Duodenal mucosa (tissue), 2 donors: ENCODE measurements at regions not wholly inside any gene's neighbourhood (a gene's known extent, or its start where the extent isn't known, plus 50 kb on each side); places are given as distances from the start of the nearest gene placed in this dataset.

Experiments used
- H3K27ac ChIP-seq: one replicate; pipeline ENCODE4 v1.7.0; 2013; ENCODE audit warnings: low read depth, low read length
- H3K27me3 ChIP-seq, 2 donors: one replicate each; pipeline ENCODE4 v1.7.0; 2013; ENCODE audit warnings: low read length in 2 of 2, control low read depth in 1 of 2; ENCODE audit not compliant: insufficient read depth in 2 of 2, control insufficient read depth in 1 of 2
- H3K36me3 ChIP-seq, 2 donors: one replicate each; pipeline ENCODE4 v1.7.0; 2013; ENCODE audit warnings: low read length in 2 of 2, control low read depth in 1 of 2; ENCODE audit not compliant: insufficient read depth in 2 of 2, control insufficient read depth in 1 of 2
- H3K4me1 ChIP-seq, 2 donors: one replicate each; pipeline ENCODE4 v1.7.0; 2013; ENCODE audit warnings: low read length in 2 of 2, control low read depth in 1 of 2; ENCODE audit not compliant: insufficient read depth in 2 of 2, control insufficient read depth in 1 of 2
- H3K4me3 ChIP-seq, 2 donors: one replicate each; pipeline ENCODE4 v1.7.0; 2013; ENCODE audit warnings: low read length in 2 of 2, low read depth in 1 of 2
- H3K9ac ChIP-seq, 2 donors: one replicate each; pipeline ENCODE4 v1.7.0; 2013; ENCODE audit warnings: low read length in 2 of 2, low read depth in 1 of 2
- H3K9me3 ChIP-seq, 2 donors: one replicate each; pipeline ENCODE4 v1.7.0; 2013; ENCODE audit warnings: low read length in 2 of 2, control low read depth in 1 of 2; ENCODE audit not compliant: control insufficient read depth in 1 of 2

GRCh38 chr10:56871160-56871668 lies 510.2 kb upstream of the ZWINT start:
- Histone ChIP-seq H3K4me3 (no peak overlapping the region), H3K9me3 (peaks cover 4 to 12% of the 10 kb centered on the region in 2 donors), H3K27ac (no peak overlapping the region), H3K4me1 (no peaks in the 10 kb centered on the region), H3K36me3 (no peaks in the 10 kb centered on the region), H3K9ac (no peak overlapping the region), H3K27me3 (no peaks in the 10 kb centered on the region)

GRCh38 chr10:56867236-56867635 lies 506.2 kb upstream of the ZWINT start:
- H3K9ac ChIP-seq: no peak overlapping the region
- H3K27me3 ChIP-seq: no peaks in the 10 kb centered on the region
- H3K4me3 ChIP-seq: no peak overlapping the region
- H3K4me1 ChIP-seq: no peaks in the 10 kb centered on the region
- no peak overlapping the region for H3K27ac ChIP-seq
- peaks cover 6 to 10% of the 10 kb centered on the region in 2 donors for H3K9me3 ChIP-seq
- H3K36me3 ChIP-seq: no peaks in the 10 kb centered on the region

GRCh38 chr10:56856569-56856968 lies 495.5 kb upstream of the ZWINT start:
- Histone ChIP-seq H3K4me1 (no peaks in the 10 kb centered on the region), H3K27ac (no peak overlapping the region), H3K36me3 (no peaks in the 10 kb centered on the region), H3K9me3 (no peaks in the 10 kb centered on the region), H3K4me3 (no peak overlapping the region), H3K9ac (no peak overlapping the region), H3K27me3 (no peaks in the 10 kb centered on the region)

GRCh38 chr10:56844978-56845529 lies 484.0 kb upstream of the ZWINT start:
- Histone ChIP-seq H3K9ac (no peak overlapping the region), H3K4me3 (no peak overlapping the region), H3K27me3 (no peaks in the 10 kb centered on the region), H3K36me3 (no peaks in the 10 kb centered on the region), H3K27ac (no peak overlapping the region), H3K4me1 (no peaks in the 10 kb centered on the region), H3K9me3 (peaks cover 4 to 6% of the 10 kb centered on the region in 2 donors)

- H3K4me3 ChIP-seq: no peak overlapping the region
- H3K27me3 ChIP-seq: no peaks in the 10 kb centered on the region
- no peaks in the 10 kb centered on the region for H3K4me1 ChIP-seq
- H3K9me3 ChIP-seq: no peaks in the 10 kb centered on the region
- no peaks in the 10 kb centered on the region for H3K36me3 ChIP-seq
- H3K27ac ChIP-seq: no peak overlapping the region
- no peak overlapping the region for H3K9ac ChIP-seq
Observed at GRCh38 chr10:56836659-56837058, 475.6 kb upstream of the ZWINT start.

- Histone ChIP-seq H3K27ac (no peak overlapping the region), H3K9me3 (peaks cover 0 to 4% of the 10 kb centered on the region in 2 donors), H3K4me1 (no peaks in the 10 kb centered on the region), H3K4me3 (no peak overlapping the region), H3K27me3 (no peaks in the 10 kb centered on the region), H3K9ac (no peak overlapping the region), H3K36me3 (no peaks in the 10 kb centered on the region)
Observed at GRCh38 chr10:56831681-56832080, 470.6 kb upstream of the ZWINT start.

GRCh38 chr10:56823849-56824248 lies 462.8 kb upstream of the ZWINT start:
- Histone ChIP-seq H3K4me1 (no peaks in the 10 kb centered on the region), H3K4me3 (no peak overlapping the region), H3K9me3 (peaks cover 13% of the 10 kb centered on the region in 2 donors), H3K27me3 (no peaks in the 10 kb centered on the region), H3K9ac (no peak overlapping the region), H3K27ac (no peak overlapping the region), H3K36me3 (no peaks in the 10 kb centered on the region)

- Histone ChIP-seq H3K27me3 (no peaks in the 10 kb centered on the region), H3K27ac (no peak overlapping the region), H3K9ac (no peak overlapping the region), H3K9me3 (peaks cover 9 to 10% of the 10 kb centered on the region in 2 donors), H3K4me1 (no peaks in the 10 kb centered on the region), H3K36me3 (no peaks in the 10 kb centered on the region), H3K4me3 (no peak overlapping the region)
Observed at GRCh38 chr10:56805022-56805421, 444.0 kb upstream of the ZWINT start.

GRCh38 chr10:56785292-56785691 lies 424.2 kb upstream of the ZWINT start:
- Histone ChIP-seq H3K27me3 (no peaks in the 10 kb centered on the region), H3K36me3 (no peaks in the 10 kb centered on the region), H3K4me1 (no peaks in the 10 kb centered on the region), H3K27ac (no peak overlapping the region), H3K9me3 (no peaks in the 10 kb centered on the region), H3K9ac (no peak overlapping the region), H3K4me3 (no peak overlapping the region)

- H3K9me3 ChIP-seq: peaks cover 0 to 1% of the 10 kb centered on the region in 2 donors
- H3K4me3 ChIP-seq: no peak overlapping the region
- no peak overlapping the region for H3K27ac ChIP-seq
- no peak overlapping the region for H3K9ac ChIP-seq
- no peaks in the 10 kb centered on the region for H3K4me1 ChIP-seq
- H3K36me3 ChIP-seq: no peaks in the 10 kb centered on the region
- no peaks in the 10 kb centered on the region for H3K27me3 ChIP-seq
Observed at GRCh38 chr10:56782503-56782902, 421.4 kb upstream of the ZWINT start.
